ENCODE measurements at regions not wholly inside any gene's neighbourhood (a gene's known extent, or its start where the extent isn't known, plus 50 kb on each side); places are given as distances from the start of the nearest gene placed in this dataset.

DNA sequence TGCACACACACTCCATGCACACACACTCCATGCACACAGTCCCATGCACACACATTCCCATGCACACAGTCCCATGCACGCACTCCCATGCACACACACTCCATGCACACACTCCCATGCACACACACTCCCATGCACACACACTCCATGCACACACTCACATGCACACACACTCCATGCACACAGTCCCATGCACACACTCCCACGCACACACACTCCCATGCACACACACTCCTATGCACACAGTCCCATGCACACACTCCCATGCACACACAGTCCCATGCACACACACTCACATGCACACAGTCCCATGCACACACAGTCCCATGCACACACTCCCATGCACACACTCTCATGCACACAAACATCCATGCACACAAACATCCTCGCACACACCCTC, 168.4 kb downstream of the TTLL2 start:
- TF ChIP-seq, protein P1, sequence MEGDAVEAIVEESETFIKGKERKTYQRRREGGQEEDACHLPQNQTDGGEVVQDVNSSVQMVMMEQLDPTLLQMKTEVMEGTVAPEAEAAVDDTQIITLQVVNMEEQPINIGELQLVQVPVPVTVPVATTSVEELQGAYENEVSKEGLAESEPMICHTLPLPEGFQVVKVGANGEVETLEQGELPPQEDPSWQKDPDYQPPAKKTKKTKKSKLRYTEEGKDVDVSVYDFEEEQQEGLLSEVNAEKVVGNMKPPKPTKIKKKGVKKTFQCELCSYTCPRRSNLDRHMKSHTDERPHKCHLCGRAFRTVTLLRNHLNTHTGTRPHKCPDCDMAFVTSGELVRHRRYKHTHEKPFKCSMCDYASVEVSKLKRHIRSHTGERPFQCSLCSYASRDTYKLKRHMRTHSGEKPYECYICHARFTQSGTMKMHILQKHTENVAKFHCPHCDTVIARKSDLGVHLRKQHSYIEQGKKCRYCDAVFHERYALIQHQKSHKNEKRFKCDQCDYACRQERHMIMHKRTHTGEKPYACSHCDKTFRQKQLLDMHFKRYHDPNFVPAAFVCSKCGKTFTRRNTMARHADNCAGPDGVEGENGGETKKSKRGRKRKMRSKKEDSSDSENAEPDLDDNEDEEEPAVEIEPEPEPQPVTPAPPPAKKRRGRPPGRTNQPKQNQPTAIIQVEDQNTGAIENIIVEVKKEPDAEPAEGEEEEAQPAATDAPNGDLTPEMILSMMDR (IDR thresholded peaks at IDR 0.05), result no peak
- no peak for TF ChIP-seq POLR2A (IDR thresholded peaks at IDR 0.05)
- TF ChIP-seq POLR2AphosphoS5 (IDR thresholded peaks at IDR 0.05), result no peak
